Trophoblast cell (in vitro differentiated cells and primary cell): ENCODE measurements at regions not wholly inside any gene's neighbourhood (a gene's known extent, or its start where the extent isn't known, plus 50 kb on each side); places are given as distances from the start of the nearest gene placed in this dataset.

Experiments used
- DNase-seq, 2 donors: peaks; one replicate each; pipeline ENCODE4 v3.0.0-alpha.2; 2016
- H2AFZ ChIP-seq: 2 replicates; pipeline ENCODE4 v1.6.1; 2013; ENCODE audit warnings: low read length, moderate library complexity, mild to moderate bottlenecking; ENCODE audit not compliant: insufficient read depth, poor library complexity
- H2AK5ac ChIP-seq: 2 replicates; pipeline ENCODE4 v1.6.1; 2013; ENCODE audit warnings: mild to moderate bottlenecking, low read length
- H2BK120ac ChIP-seq: 2 replicates; pipeline ENCODE4 v1.6.1; 2013; ENCODE audit warnings: low read length, mild to moderate bottlenecking, moderate library complexity; ENCODE audit not compliant: insufficient read depth, poor library complexity
- H2BK12ac ChIP-seq: 2 replicates; pipeline ENCODE4 v1.6.1; 2013; ENCODE audit warnings: mild to moderate bottlenecking, low read length, moderate library complexity
- H2BK5ac ChIP-seq: 2 replicates; pipeline ENCODE4 v1.6.1; 2013; ENCODE audit warnings: low read length, low read depth, moderate library complexity, mild to moderate bottlenecking; ENCODE audit not compliant: poor library complexity
- H3K14ac ChIP-seq: 2 replicates; pipeline ENCODE4 v1.6.1; 2013; ENCODE audit warnings: mild to moderate bottlenecking, low read length
- H3K18ac ChIP-seq: 2 replicates; pipeline ENCODE4 v1.6.1; 2013; ENCODE audit warnings: mild to moderate bottlenecking, low read length
- H3K23ac ChIP-seq: 2 replicates; pipeline ENCODE4 v1.6.1; 2013; ENCODE audit warnings: low read length
- H3K27ac ChIP-seq: 2 replicates; pipeline ENCODE4 v1.5.1; 2013; ENCODE audit warnings: low read depth, mild to moderate bottlenecking, inconsistent platforms, low read length, moderate library complexity
- H3K27me3 ChIP-seq: 2 replicates; pipeline ENCODE4 v1.6.1; 2013; ENCODE audit warnings: inconsistent platforms, mild to moderate bottlenecking, low read length, moderate library complexity; ENCODE audit not compliant: insufficient read depth
- H3K36me3 ChIP-seq, 2 experiments: 1 replicate in 1 of 2; 2 replicates in 1 of 2; pipeline ENCODE4 v1.6.1; 2013; ENCODE audit warnings: low read length in 2 of 2, mild to moderate bottlenecking in 2 of 2, moderate library complexity in 1 of 2; ENCODE audit not compliant: insufficient read depth in 2 of 2, control insufficient read depth in 1 of 2
- H3K4ac ChIP-seq: 2 replicates; pipeline ENCODE4 v1.6.1; 2013; ENCODE audit warnings: low read depth, mild to moderate bottlenecking, low read length, moderate library complexity
- H3K4me1 ChIP-seq, 2 experiments: 1 replicate in 1 of 2; 2 replicates in 1 of 2; pipeline ENCODE4 v1.6.1; 2013; ENCODE audit warnings: low read length in 2 of 2, mild to moderate bottlenecking in 2 of 2, moderate library complexity in 1 of 2; ENCODE audit not compliant: insufficient read depth in 2 of 2, control insufficient read depth in 1 of 2
- H3K4me2 ChIP-seq: 2 replicates; pipeline ENCODE4 v1.6.1; 2013; ENCODE audit warnings: inconsistent platforms, mild to moderate bottlenecking, low read length, moderate library complexity
- H3K4me3 ChIP-seq: 2 replicates; pipeline ENCODE4 v1.5.1; 2013; ENCODE audit warnings: mild to moderate bottlenecking, low read depth, low read length, inconsistent platforms
- H3K79me1 ChIP-seq: one replicate; pipeline ENCODE4 v1.6.1; 2013; ENCODE audit warnings: low read length
- H3K79me2 ChIP-seq: 2 replicates; pipeline ENCODE4 v1.6.1; 2013; ENCODE audit warnings: low read length, mild to moderate bottlenecking; ENCODE audit not compliant: control insufficient read depth, insufficient read depth, poor library complexity
- H3K9ac ChIP-seq: 2 replicates; pipeline ENCODE4 v1.6.1; 2013; ENCODE audit warnings: mild to moderate bottlenecking, low read length
- H3K9me3 ChIP-seq: 2 replicates; pipeline ENCODE4 v1.6.1; 2013; ENCODE audit warnings: low read depth, mild to moderate bottlenecking, control low read depth, inconsistent platforms, low read length; ENCODE audit not compliant: insufficient read depth
- H4K12ac ChIP-seq: 2 replicates; pipeline ENCODE4 v1.6.1; 2013; ENCODE audit warnings: low read depth, mild to moderate bottlenecking, low read length, moderate library complexity
- H4K8ac ChIP-seq: 2 replicates; pipeline ENCODE4 v1.6.1; 2013; ENCODE audit warnings: low read depth, mild to moderate bottlenecking, low read length, moderate library complexity
- H4K91ac ChIP-seq: one replicate; pipeline ENCODE4 v1.6.1; 2013; ENCODE audit warnings: low read depth, mild to moderate bottlenecking, low read length, moderate library complexity
- WGBS: extraction: QIAGEN DNeasy Blood & Tissue Kit; methylation state at CpG from one replicate; pipeline ENCODE4 v1.1.7; 2013; ENCODE audit warnings: missing lambda C conversion rate; ENCODE audit not compliant: insufficient read length, insufficient coverage; ENCODE audit errors: extremely low coverage; 5-methylcytosine and 5-hydroxymethylcytosine counted together

DNA sequence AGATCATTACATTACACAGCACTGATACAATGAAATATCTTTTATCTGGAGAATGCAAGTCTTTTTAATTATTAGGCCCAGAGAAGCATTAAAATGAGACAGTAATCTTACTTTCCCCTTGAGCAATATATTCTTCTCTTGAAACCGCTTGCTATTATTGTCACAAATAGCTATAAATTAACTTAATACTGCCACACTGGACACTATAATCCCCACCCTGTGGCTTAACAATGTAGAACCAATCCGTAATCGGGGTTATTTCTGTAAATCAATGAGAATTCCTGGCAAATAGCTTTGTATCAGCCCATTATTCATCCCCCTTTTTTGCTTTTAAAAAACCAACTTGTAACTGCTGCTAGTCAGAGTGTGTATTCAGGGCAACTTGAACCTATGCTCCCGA lies 366.2 kb upstream of the VWC2 start:
- H3K9me3 ChIP-seq = no peaks in the 10 kb centered on the region
- no peak overlapping the region for H2AK5ac ChIP-seq
- H3K4me1 ChIP-seq = no peaks in the 10 kb centered on the region
- no peak overlapping the region for H2BK120ac ChIP-seq
- no peak overlapping the region for H4K8ac ChIP-seq
- H2BK12ac ChIP-seq = no peak overlapping the region
- H3K79me2 ChIP-seq = no peaks in the 10 kb centered on the region
- no peak for DNase-seq
- H3K27me3 ChIP-seq = no peaks in the 10 kb centered on the region
- H4K12ac ChIP-seq = no peak overlapping the region
- no peak overlapping the region for H4K91ac ChIP-seq
- no peak overlapping the region for H3K4me3 ChIP-seq
- no peak overlapping the region for H3K4me2 ChIP-seq
- H3K4ac ChIP-seq = no peak overlapping the region
- H3K79me1 ChIP-seq = no peaks in the 10 kb centered on the region
- H3K36me3 ChIP-seq = no peaks in the 10 kb centered on the region
- H3K14ac ChIP-seq = no peak overlapping the region
- no peak overlapping the region for H3K27ac ChIP-seq
- H3K9ac ChIP-seq = no peak overlapping the region
- no peak overlapping the region for H3K23ac ChIP-seq
- no peak overlapping the region for H2BK5ac ChIP-seq
- H3K18ac ChIP-seq = no peak overlapping the region
- H2AFZ ChIP-seq = no peak overlapping the region
- no CpG with 5 or more reads among the region's 4 CpGs for WGBS

DNA sequence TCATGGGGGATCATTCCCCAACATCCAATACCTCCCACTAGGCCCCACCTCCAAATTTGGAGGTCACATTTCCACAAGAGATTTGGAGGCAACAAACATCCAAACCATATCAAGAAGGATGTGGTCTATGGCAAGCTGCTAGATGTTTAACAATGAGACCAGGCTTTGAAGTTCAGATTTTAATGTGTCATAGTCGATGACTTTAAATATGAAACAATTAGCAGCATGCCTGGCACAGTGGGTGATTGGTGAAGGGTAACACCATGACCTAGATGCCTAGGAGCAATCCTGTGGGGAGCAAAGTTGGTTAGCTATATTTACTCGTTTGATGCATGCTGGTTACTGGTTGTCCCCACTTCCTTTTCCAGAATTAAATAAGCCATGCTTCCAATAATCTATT lies 356.4 kb upstream of the VWC2 start:
- no CpG with 5 or more reads among the region's 2 CpGs for WGBS
- H3K9ac ChIP-seq = no peak overlapping the region

DNA sequence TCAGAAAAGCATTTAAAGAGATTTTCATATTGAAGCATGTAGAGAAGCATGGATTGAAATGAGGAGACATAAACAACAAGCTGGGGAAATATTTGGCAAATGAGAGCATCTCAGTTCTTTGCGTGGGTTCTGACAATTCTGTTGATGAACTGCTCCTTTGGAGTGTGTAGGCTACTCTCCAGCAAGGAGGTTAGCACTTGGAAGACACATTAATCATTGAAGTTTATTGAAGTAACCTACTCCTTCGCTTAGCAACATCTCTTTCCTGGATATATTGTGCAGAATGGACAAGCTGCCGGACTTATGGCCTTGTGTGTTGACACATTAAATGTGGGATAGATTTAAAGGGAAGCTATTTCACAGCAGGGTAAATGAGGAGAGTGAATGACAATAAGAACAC lies 354.5 kb upstream of the VWC2 start:
- Histone ChIP-seq H3K27me3 (no peaks in the 10 kb centered on the region), H3K4ac (no peak overlapping the region), H3K14ac (no peak overlapping the region), H4K12ac (no peak overlapping the region), H2AFZ (no peak overlapping the region), H4K8ac (no peak overlapping the region), H3K79me1 (no peaks in the 10 kb centered on the region), H2BK5ac (no peak overlapping the region), H4K91ac (no peak overlapping the region), H3K27ac (no peak overlapping the region), H2BK120ac (no peak overlapping the region), H3K4me3 (no peak overlapping the region), H3K36me3 (no peaks in the 10 kb centered on the region), H3K18ac (no peak overlapping the region), H3K4me1 (no peaks in the 10 kb centered on the region), H3K79me2 (no peaks in the 10 kb centered on the region), H3K9me3 (no peaks in the 10 kb centered on the region), H3K9ac (no peak overlapping the region), H3K23ac (no peak overlapping the region), H2BK12ac (no peak overlapping the region), H3K4me2 (no peak overlapping the region), H2AK5ac (no peak overlapping the region)
- WGBS = no CpG with 5 or more reads among the region's 3 CpGs
- no peak for DNase-seq

More for the DNA sequence above, 356.4 kb upstream of the VWC2 start:
- Histone ChIP-seq H2AFZ (no peak overlapping the region), H3K23ac (no peak overlapping the region), H3K4me2 (no peak overlapping the region), H3K14ac (no peak overlapping the region), H3K9me3 (no peaks in the 10 kb centered on the region), H2AK5ac (no peak overlapping the region), H4K91ac (no peak overlapping the region), H3K18ac (no peak overlapping the region), H2BK12ac (no peak overlapping the region), H4K8ac (no peak overlapping the region), H4K12ac (no peak overlapping the region), H2BK5ac (no peak overlapping the region), H3K4me3 (no peak overlapping the region), H3K4me1 (no peaks in the 10 kb centered on the region), H2BK120ac (no peak overlapping the region), H3K27ac (no peak overlapping the region), H3K4ac (no peak overlapping the region), H3K79me2 (no peaks in the 10 kb centered on the region), H3K79me1 (no peaks in the 10 kb centered on the region), H3K36me3 (no peaks in the 10 kb centered on the region), H3K27me3 (no peaks in the 10 kb centered on the region)
- no peak for DNase-seq

DNA sequence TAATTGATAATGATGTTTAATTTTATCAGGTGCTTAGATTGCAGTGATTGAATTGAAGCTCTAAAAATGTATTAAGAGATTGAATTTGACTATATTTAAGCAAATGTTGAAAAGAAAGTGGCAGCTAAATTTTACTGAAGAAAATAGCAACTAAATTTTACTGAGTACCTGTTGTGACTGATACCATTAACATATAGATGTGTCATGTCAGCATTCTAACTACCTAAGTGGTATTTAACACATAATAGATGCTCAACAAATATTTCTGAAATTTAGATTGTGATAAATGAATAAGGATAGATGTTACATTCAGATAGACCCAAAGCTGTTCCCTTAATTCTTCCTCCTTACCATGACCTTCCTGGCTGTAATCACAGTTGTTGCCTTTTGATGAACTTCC lies 350.9 kb upstream of the VWC2 start:
- H3K23ac ChIP-seq = no peak overlapping the region
- H3K79me2 ChIP-seq = no peaks in the 10 kb centered on the region
- H3K36me3 ChIP-seq = no peaks in the 10 kb centered on the region
- H2AFZ ChIP-seq = no peak overlapping the region
- no peaks in the 10 kb centered on the region for H3K4me1 ChIP-seq
- no peak overlapping the region for H3K14ac ChIP-seq
- no peak overlapping the region for H4K12ac ChIP-seq
- H3K79me1 ChIP-seq = no peaks in the 10 kb centered on the region
- no peak overlapping the region for H3K9ac ChIP-seq
- no peak overlapping the region for H2BK5ac ChIP-seq
- no peak overlapping the region for H4K91ac ChIP-seq
- no peak overlapping the region for H2BK120ac ChIP-seq
- DNase-seq = no peak
- no peaks in the 10 kb centered on the region for H3K9me3 ChIP-seq
- no peak overlapping the region for H3K4me3 ChIP-seq
- no peak overlapping the region for H3K4me2 ChIP-seq
- H3K4ac ChIP-seq = no peak overlapping the region
- H4K8ac ChIP-seq = no peak overlapping the region
- no peak overlapping the region for H3K18ac ChIP-seq
- H3K27ac ChIP-seq = no peak overlapping the region
- H2BK12ac ChIP-seq = no peak overlapping the region
- no peaks in the 10 kb centered on the region for H3K27me3 ChIP-seq
- H2AK5ac ChIP-seq = no peak overlapping the region

DNA sequence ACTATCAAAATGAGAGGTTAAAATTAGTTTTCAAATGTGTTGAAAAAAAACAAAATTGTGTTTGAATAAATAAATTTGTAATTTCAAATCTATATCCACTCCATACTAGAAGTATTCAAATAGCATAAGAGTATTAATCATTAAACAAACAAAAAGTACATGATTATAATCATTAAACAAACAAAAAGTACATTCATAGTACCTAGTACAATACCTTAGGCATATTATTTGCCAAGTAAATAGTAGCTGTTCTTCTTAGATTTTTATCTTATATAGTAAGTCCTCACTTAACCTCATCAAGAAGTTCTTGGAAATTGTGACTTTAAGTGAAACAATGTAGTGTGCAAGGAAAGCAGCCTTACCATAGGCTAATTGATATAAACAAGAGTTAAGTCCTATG lies 349.3 kb upstream of the VWC2 start:
- H3K23ac ChIP-seq = no peak overlapping the region
- H3K4me3 ChIP-seq = no peak overlapping the region
- no peaks in the 10 kb centered on the region for H3K79me2 ChIP-seq
- H3K14ac ChIP-seq = no peak overlapping the region
- H3K4ac ChIP-seq = no peak overlapping the region
- no peak overlapping the region for H3K27ac ChIP-seq
- no peak overlapping the region for H2BK12ac ChIP-seq
- DNase-seq = no peak
- no peak overlapping the region for H4K91ac ChIP-seq
- no peaks in the 10 kb centered on the region for H3K9me3 ChIP-seq
- no peaks in the 10 kb centered on the region for H3K79me1 ChIP-seq
- no peak overlapping the region for H4K8ac ChIP-seq
- no peaks in the 10 kb centered on the region for H3K36me3 ChIP-seq
- H3K4me1 ChIP-seq = no peaks in the 10 kb centered on the region
- no peak overlapping the region for H3K4me2 ChIP-seq
- no peak overlapping the region for H2BK120ac ChIP-seq
- H3K27me3 ChIP-seq = no peaks in the 10 kb centered on the region
- H2AFZ ChIP-seq = no peak overlapping the region
- H3K9ac ChIP-seq = no peak overlapping the region
- H3K18ac ChIP-seq = no peak overlapping the region
- H2BK5ac ChIP-seq = no peak overlapping the region
- no peak overlapping the region for H4K12ac ChIP-seq
- no peak overlapping the region for H2AK5ac ChIP-seq
